ENCODE measurements at regions not wholly inside any gene's neighbourhood (a gene's known extent, or its start where the extent isn't known, plus 50 kb on each side); places are given as distances from the start of the nearest gene placed in this dataset.

- TF ChIP-seq CTCF (IDR thresholded peaks at IDR 0.05; ENCODE audit: extremely low read depth in 1 of 2, insufficient read depth in 1 of 2, low read depth in 1 of 2, low read length in 2 of 2): no peak
- TF ChIP-seq POLR2A (IDR thresholded peaks at IDR 0.05; ENCODE audit: low read depth, low read length): no peak
- no peak for TF ChIP-seq MAX (IDR thresholded peaks at IDR 0.05; ENCODE audit: insufficient read depth, insufficient read length)
- TF ChIP-seq EZH2 (IDR thresholded peaks at IDR 0.05; ENCODE audit: borderline replicate concordance, low read depth, low read length, severe bottlenecking): no peak
- no peak for TF ChIP-seq POLR2AphosphoS5 (IDR thresholded peaks at IDR 0.05; ENCODE audit: insufficient read depth, low read depth, low read length)
- TF ChIP-seq JUN (IDR thresholded peaks at IDR 0.05; ENCODE audit: borderline replicate concordance, insufficient read depth, insufficient read length, low read depth): no peak
Observed at GRCh38 chr5:122656577-122656976, 118.3 kb upstream of the SNX2 start.
